Spleen (tissue), 11 donors: ENCODE measurements at regions not wholly inside any gene's neighbourhood (a gene's known extent, or its start where the extent isn't known, plus 50 kb on each side); places are given as distances from the start of the nearest gene placed in this dataset.

Source experiments
- DNase-seq: peaks from one replicate; pipeline ENCODE4 v3.0.0-alpha.2; 2020
- H3K27ac ChIP-seq, 8 donors: fragments of 200-600 bp; sonication (generic) in 7 of 8; 1 replicate in 4 of 8; 2 replicates in 4 of 8; pipeline versions ENCODE4 v1.5.0 to v1.8.0; 2016 to 2021; ENCODE audit warnings: inconsistent platforms in 4 of 8, mild to moderate bottlenecking in 4 of 8, moderate library complexity in 1 of 8
- H3K27me3 ChIP-seq, 7 donors: fragments of 200-600 bp; sonication (generic) in 6 of 7; replicated peaks in 1 of 7; 1 replicate in 4 of 7; 2 replicates in 3 of 7; pipeline versions ENCODE4 v1.5.0 to v1.8.0; 2016 to 2021; ENCODE audit warnings: inconsistent platforms in 3 of 7, mild to moderate bottlenecking in 1 of 7
- H3K36me3 ChIP-seq, 6 donors: fragments of 200-600 bp; sonication (generic) in 5 of 6; 1 replicate in 4 of 6; 2 replicates in 2 of 6; pipeline versions ENCODE4 v1.5.0 to v1.8.0; 2016 to 2021; ENCODE audit warnings: inconsistent platforms in 2 of 6
- H3K4me1 ChIP-seq, 6 donors: fragments of 200-600 bp; sonication (generic) in 5 of 6; 1 replicate in 3 of 6; 2 replicates in 3 of 6; pipeline versions ENCODE4 v1.5.0 to v1.8.0; 2016 to 2021; ENCODE audit warnings: inconsistent platforms in 3 of 6
- H3K4me3 ChIP-seq, 8 donors: fragments of 200-600 bp; sonication (generic) in 7 of 8; 1 replicate in 4 of 8; 2 replicates in 4 of 8; pipeline versions ENCODE4 v1.5.0 to v1.8.0; 2016 to 2021; ENCODE audit warnings: inconsistent platforms in 4 of 8, mild to moderate bottlenecking in 4 of 8, moderate library complexity in 2 of 8
- H3K9me3 ChIP-seq, 8 donors: fragments of 200-600 bp; sonication (generic) in 7 of 8; 1 replicate in 4 of 8; 2 replicates in 4 of 8; pipeline versions ENCODE4 v1.5.0 to v1.8.0; 2016 to 2021; ENCODE audit warnings: inconsistent platforms in 4 of 8
- POLR2A ChIP-seq, 3 donors: fragments of 450-650 bp; IDR thresholded peaks; one replicate each; pipeline ENCODE4 v1.5.1; 2017; ENCODE audit warnings: antibody characterized with exemption in 3 of 3, mild to moderate bottlenecking in 1 of 3
- POLR2AphosphoS5 ChIP-seq, 3 donors: sonication (generic); formaldehyde crosslinking; IDR thresholded peaks; one replicate each; pipeline ENCODE4 v1.5.1; 2017; ENCODE audit warnings: antibody characterized with exemption in 3 of 3
- WGBS, 5 donors: extraction: QIAGEN DNeasy Blood & Tissue Kit in 3 of 5; methylation state at CpG; one replicate each; pipeline versions ENCODE4 v1.1.5 to v1.1.7; 2013 to 2018; 5-methylcytosine and 5-hydroxymethylcytosine counted together
- intact Hi-C: fragments of 100-400 bp; cut with DNase I; formaldehyde crosslinking; loops from one replicate; pipeline ENCODE4 v1.15.0; 2023; ENCODE audit warnings: low total_unique reads
- TF ChIP-seq, protein P1 (sequence below), 11 experiments: fragments of 200-600 bp in 7 of 11; fragments of 450-650 bp in 4 of 11; sonication (generic) in 4 of 11; IDR thresholded peaks in 8 of 11; conservative IDR thresholded peaks in 3 of 11; 1 replicate in 7 of 11; 2 replicates in 4 of 11; pipeline versions ENCODE4 v1.4.0 to v1.8.0; 2016 to 2021; ENCODE audit warnings: antibody characterized with exemption in 11 of 11, inconsistent platforms in 4 of 11, mild to moderate bottlenecking in 1 of 11
- donor health status: healthy with polysubstance abuse.
- donor health status: DM: no; HTN: no; CAD: no; lungs with moderate emphysema.
- donor health status: DM: no; HTN: no; CAD: no.
- donor health status: Bipolar disorder and iron deficiency.
- donor health status: healthy.
- donor health status: DM: no; HTN: no; CAD: no.
- donor health status: DM: yes; HTN: yes; CAD: no.

DNA sequence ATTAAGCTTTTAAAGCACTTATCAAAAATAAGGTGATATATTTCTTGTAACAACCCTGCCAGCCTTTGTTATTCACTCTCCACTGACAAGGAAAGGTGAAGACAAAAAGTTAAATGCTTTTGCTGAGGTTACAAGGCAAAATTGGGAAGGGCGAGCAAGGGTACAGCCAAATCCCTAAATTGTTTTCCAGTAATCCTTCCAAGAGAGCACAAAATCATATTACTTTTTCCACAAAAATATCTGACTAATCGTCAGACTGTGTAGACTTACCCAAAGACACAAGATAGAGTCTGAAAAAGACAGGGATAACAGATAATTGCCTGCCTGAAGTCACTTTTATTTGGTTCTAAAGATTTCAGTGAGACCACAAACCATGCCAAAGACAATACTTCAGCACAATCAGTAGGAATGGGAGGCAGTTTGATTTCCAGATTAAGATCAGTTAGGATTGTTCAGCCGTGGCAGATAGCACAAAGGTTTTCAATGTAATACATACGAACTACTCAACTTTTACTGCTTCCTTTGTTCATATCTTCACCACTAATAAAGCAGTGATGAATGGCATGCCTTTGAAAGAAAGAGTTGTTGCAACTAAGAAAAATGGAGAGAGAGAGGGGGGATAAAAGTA lies 383.8 kb upstream of the TUSC1 start:
- intact Hi-C loops, result no loop called here
- WGBS, 5 donors, result 48 to 55% (median 53%) methylated on average over 4 of the region's 4 CpGs
- peaks cover 0 to 5% (median 0%) of the 10 kb centered on the region in 8 donors for H3K9me3 ChIP-seq
- no peak for TF ChIP-seq POLR2A (IDR thresholded peaks at IDR 0.05)
- TF ChIP-seq, protein P1, sequence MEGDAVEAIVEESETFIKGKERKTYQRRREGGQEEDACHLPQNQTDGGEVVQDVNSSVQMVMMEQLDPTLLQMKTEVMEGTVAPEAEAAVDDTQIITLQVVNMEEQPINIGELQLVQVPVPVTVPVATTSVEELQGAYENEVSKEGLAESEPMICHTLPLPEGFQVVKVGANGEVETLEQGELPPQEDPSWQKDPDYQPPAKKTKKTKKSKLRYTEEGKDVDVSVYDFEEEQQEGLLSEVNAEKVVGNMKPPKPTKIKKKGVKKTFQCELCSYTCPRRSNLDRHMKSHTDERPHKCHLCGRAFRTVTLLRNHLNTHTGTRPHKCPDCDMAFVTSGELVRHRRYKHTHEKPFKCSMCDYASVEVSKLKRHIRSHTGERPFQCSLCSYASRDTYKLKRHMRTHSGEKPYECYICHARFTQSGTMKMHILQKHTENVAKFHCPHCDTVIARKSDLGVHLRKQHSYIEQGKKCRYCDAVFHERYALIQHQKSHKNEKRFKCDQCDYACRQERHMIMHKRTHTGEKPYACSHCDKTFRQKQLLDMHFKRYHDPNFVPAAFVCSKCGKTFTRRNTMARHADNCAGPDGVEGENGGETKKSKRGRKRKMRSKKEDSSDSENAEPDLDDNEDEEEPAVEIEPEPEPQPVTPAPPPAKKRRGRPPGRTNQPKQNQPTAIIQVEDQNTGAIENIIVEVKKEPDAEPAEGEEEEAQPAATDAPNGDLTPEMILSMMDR (IDR thresholded peaks at IDR 0.05 in 8 of 11, conservative IDR thresholded peaks at IDR 0.05 in 3 of 11), result no peak
- TF ChIP-seq POLR2AphosphoS5 (IDR thresholded peaks at IDR 0.05), result no peak
- DNase-seq, result no peak
- H3K36me3 ChIP-seq, result no peaks in the 10 kb centered on the region
- H3K4me3 ChIP-seq, result no peak overlapping the region
- no peak overlapping the region for H3K27ac ChIP-seq
- H3K27me3 ChIP-seq, result no peaks in the 10 kb centered on the region
- no peaks in the 10 kb centered on the region for H3K4me1 ChIP-seq

DNA sequence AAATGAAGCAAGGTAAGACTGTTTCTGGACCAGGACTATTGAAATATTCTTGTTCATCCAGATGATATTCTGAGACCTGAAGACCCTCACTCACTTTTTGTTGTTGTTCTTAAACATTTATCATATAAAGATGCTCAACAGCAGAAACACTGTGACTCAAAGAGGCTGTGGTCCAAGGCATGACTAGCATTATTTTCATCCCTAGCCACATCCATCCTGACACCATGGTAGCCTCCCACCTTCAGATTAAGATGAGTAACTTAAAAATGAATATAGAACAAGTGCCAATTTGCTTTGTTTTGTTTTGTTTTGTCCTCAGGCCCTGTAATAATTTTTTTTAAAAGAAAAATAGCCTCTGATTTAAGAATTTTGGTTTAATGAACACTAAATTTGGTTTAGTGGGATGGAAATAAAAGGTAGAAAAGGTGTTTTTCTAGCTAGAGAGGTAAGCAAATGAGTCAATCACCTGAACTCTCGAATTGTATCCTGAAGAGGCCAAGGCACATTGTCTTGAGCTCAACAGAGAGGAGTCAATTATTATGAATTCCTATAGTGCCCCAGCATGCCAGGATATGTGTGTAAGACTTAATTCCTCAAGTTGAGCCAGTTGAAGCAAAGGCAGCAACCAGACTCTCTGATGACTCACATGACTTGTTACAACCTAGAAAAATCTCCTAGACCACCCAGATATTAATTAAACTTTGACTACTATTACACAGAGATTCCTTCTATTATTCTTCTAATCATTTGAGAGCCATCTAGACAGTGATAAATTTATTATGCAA lies 380.1 kb upstream of the TUSC1 start:
- Histone ChIP-seq H3K27ac (no peak overlapping the region), H3K4me1 (no peaks in the 10 kb centered on the region), H3K4me3 (no peak overlapping the region), H3K27me3 (no peaks in the 10 kb centered on the region), H3K36me3 (no peaks in the 10 kb centered on the region), H3K9me3 (peaks cover 0 to 5% (median 0%) of the 10 kb centered on the region in 8 donors)
- no peak for DNase-seq
- TF ChIP-seq POLR2AphosphoS5 (IDR thresholded peaks at IDR 0.05) (no peak), POLR2A (IDR thresholded peaks at IDR 0.05) (no peak)
- TF ChIP-seq, protein P1 (IDR thresholded peaks at IDR 0.05 in 8 of 11, conservative IDR thresholded peaks at IDR 0.05 in 3 of 11), result no peak
- WGBS, 5 donors, result 28 to 40% (median 33%) methylated on average over 1 of the region's 1 CpG
- intact Hi-C loops, result no loop called here

DNA sequence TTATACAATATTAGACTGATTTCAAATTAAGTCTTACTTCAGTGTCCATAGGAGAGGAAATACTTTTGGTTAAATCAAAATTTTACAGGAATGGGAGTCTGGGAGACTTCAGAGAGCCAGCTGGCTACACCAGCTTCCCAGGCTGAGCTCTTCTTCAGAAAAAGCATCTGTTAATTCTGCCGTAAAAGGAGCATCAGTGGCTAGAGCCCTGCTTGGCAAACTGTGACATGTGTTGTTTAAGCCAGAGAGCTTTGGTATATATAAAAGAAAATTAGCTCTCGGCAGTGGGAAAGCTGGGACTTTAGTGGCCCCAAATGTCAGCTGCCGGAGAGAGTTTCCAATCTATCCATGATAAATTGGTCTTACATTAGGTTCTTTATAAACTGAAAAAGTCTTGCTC lies 378.8 kb upstream of the TUSC1 start:
- no peak overlapping the region for H3K4me3 ChIP-seq
- intact Hi-C loops, result no loop called here
- H3K27ac ChIP-seq, result no peak overlapping the region
- no peaks in the 10 kb centered on the region for H3K4me1 ChIP-seq
- TF ChIP-seq, protein P1 (IDR thresholded peaks at IDR 0.05 in 8 of 11, conservative IDR thresholded peaks at IDR 0.05 in 3 of 11), result no peak
- TF ChIP-seq POLR2A (IDR thresholded peaks at IDR 0.05) (no peak), POLR2AphosphoS5 (IDR thresholded peaks at IDR 0.05) (no peak)
- no peaks in the 10 kb centered on the region for H3K27me3 ChIP-seq
- 70 to 79% (median 76%) methylated on average over 3 of the region's 3 CpGs for WGBS, 5 donors
- DNase-seq, result no peak
- no peaks in the 10 kb centered on the region for H3K36me3 ChIP-seq
- H3K9me3 ChIP-seq, result peaks cover 0 to 5% (median 0%) of the 10 kb centered on the region in 8 donors
